ENCODE measurements at regions not wholly inside any gene's neighbourhood (a gene's known extent, or its start where the extent isn't known, plus 50 kb on each side); places are given as distances from the start of the nearest gene placed in this dataset.

GRCh38 chr22:22417495-22418162, 90.9 kb downstream of the ZNF280B start:
- no peak for TF ChIP-seq CTCF (IDR thresholded peaks at IDR 0.05)
- TF ChIP-seq POLR2A (IDR thresholded peaks at IDR 0.05), result no peak

Data from uterus (tissue), 2 donors.